Uterus (tissue), 2 donors: ENCODE measurements at regions not wholly inside any gene's neighbourhood (a gene's known extent, or its start where the extent isn't known, plus 50 kb on each side); places are given as distances from the start of the nearest gene placed in this dataset.

Experiments
- POLR2A ChIP-seq, 2 donors: fragments of 450-650 bp; IDR thresholded peaks; one replicate each; pipeline ENCODE4 v1.6.1; 2016; ENCODE audit warnings: antibody characterized with exemption in 2 of 2, mild to moderate bottlenecking in 1 of 2, moderate library complexity in 1 of 2
- TF ChIP-seq, protein P1 (sequence below), 4 experiments: fragments of 200-600 bp in 2 of 4; fragments of 450-650 bp in 2 of 4; sonication (generic) in 2 of 4; IDR thresholded peaks; one replicate each; pipeline ENCODE4 v1.5.1; 2016 to 2019; ENCODE audit warnings: antibody characterized with exemption in 4 of 4, mild to moderate bottlenecking in 2 of 4, moderate library complexity in 1 of 4

DNA sequence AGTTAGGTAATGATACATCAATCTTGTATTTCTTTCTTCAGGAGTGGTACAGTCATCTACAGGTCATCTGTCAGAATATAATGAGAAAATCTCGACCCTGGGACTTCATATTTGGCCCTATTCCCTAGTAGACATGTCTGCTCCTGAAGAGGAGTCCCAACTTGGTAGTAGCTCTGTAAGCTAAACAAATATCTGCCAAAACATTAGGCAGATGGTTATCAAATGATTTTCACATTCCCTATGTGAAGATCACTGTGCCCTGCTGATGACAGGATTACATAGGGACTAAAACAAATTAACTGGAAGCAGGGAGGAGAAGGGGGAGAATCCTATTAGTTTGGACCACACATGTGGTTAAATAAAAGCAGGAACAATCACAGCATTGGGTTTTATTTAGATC, 138.6 kb upstream of the NFIB start:
- TF ChIP-seq, protein P1, sequence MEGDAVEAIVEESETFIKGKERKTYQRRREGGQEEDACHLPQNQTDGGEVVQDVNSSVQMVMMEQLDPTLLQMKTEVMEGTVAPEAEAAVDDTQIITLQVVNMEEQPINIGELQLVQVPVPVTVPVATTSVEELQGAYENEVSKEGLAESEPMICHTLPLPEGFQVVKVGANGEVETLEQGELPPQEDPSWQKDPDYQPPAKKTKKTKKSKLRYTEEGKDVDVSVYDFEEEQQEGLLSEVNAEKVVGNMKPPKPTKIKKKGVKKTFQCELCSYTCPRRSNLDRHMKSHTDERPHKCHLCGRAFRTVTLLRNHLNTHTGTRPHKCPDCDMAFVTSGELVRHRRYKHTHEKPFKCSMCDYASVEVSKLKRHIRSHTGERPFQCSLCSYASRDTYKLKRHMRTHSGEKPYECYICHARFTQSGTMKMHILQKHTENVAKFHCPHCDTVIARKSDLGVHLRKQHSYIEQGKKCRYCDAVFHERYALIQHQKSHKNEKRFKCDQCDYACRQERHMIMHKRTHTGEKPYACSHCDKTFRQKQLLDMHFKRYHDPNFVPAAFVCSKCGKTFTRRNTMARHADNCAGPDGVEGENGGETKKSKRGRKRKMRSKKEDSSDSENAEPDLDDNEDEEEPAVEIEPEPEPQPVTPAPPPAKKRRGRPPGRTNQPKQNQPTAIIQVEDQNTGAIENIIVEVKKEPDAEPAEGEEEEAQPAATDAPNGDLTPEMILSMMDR (IDR thresholded peaks at IDR 0.05) = no peak
- TF ChIP-seq POLR2A (IDR thresholded peaks at IDR 0.05) = no peak
